ENCODE measurements at regions not wholly inside any gene's neighbourhood (a gene's known extent, or its start where the extent isn't known, plus 50 kb on each side); places are given as distances from the start of the nearest gene placed in this dataset.

GRCh38 chr2:39902103-39902502, 123.0 kb upstream of the THUMPD2 start:
- TF ChIP-seq CTCF (IDR thresholded peaks at IDR 0.05) (no peak), EZH2 (IDR thresholded peaks at IDR 0.05; ENCODE audit: borderline replicate concordance, insufficient read depth, low read depth, low read length, poor library complexity, severe bottlenecking) (no peak)

Measured in B cell (primary cell).